ENCODE measurements at regions not wholly inside any gene's neighbourhood (a gene's known extent, or its start where the extent isn't known, plus 50 kb on each side); places are given as distances from the start of the nearest gene placed in this dataset.

GRCh38 chr12:114904254-114905003 lies 220.5 kb upstream of the TBX3 start:
- DNase-seq: no peak

GRCh38 chr12:114903083-114903691 lies 219.2 kb upstream of the TBX3 start:
- no peak for DNase-seq

GRCh38 chr12:114902665-114903064 lies 218.7 kb upstream of the TBX3 start:
- DNase-seq: no peak

GRCh38 chr12:114901316-114901715 lies 217.3 kb upstream of the TBX3 start:
- no peak for DNase-seq

GRCh38 chr12:114898159-114898558 lies 214.2 kb upstream of the TBX3 start:
- no peak for DNase-seq

- no peak for DNase-seq
These were observed 211.9 kb upstream of the TBX3 start for GRCh38 chr12:114895827-114896226.

- DNase-seq: no peak
These were observed 211.1 kb upstream of the TBX3 start for GRCh38 chr12:114895081-114895480.

- no peak for DNase-seq
These were observed 210.1 kb upstream of the TBX3 start for GRCh38 chr12:114894076-114894475.

GRCh38 chr12:114888928-114889584 lies 205.1 kb upstream of the TBX3 start:
- DNase-seq: no peak

GRCh38 chr12:114888448-114888847 lies 204.5 kb upstream of the TBX3 start:
- DNase-seq: no peak

GRCh38 chr12:114885501-114885900 lies 201.5 kb upstream of the TBX3 start:
- no peak for DNase-seq

- DNase-seq: no peak
These were observed 200.6 kb upstream of the TBX3 start for GRCh38 chr12:114884575-114884974.

- no peak for DNase-seq
These were observed 198.1 kb upstream of the TBX3 start for GRCh38 chr12:114882083-114882482.

GRCh38 chr12:114879354-114879753 lies 195.4 kb upstream of the TBX3 start:
- no peak for DNase-seq

GRCh38 chr12:114878781-114879180 lies 194.8 kb upstream of the TBX3 start:
- no peak for DNase-seq

GRCh38 chr12:114876968-114877680 lies 193.1 kb upstream of the TBX3 start:
- DNase-seq: no peak

GRCh38 chr12:114875313-114875712 lies 191.3 kb upstream of the TBX3 start:
- no peak for DNase-seq

- no peak for DNase-seq
These were observed 189.7 kb upstream of the TBX3 start for GRCh38 chr12:114873656-114874055.

- DNase-seq: no peak
These were observed 185.2 kb upstream of the TBX3 start for GRCh38 chr12:114868995-114869834.

- DNase-seq: no peak
These were observed 182.4 kb upstream of the TBX3 start for GRCh38 chr12:114866331-114866730.

GRCh38 chr12:114864837-114865551 lies 181.0 kb upstream of the TBX3 start:
- no peak for DNase-seq

Measured in renal pelvis (tissue), 1 donor.